NOMO-1 treated with dmso at 0.1 percent for 144 hours (cell line): ENCODE measurements at regions not wholly inside any gene's neighbourhood (a gene's known extent, or its start where the extent isn't known, plus 50 kb on each side); places are given as distances from the start of the nearest gene placed in this dataset.

Experiments used
- DNase-seq: peaks from one replicate; lab custom pipeline; 2025; ENCODE audit not compliant: unreplicated experiment; lab: John Stamatoyannopoulos, UW

- DNase-seq, result no peak
Observed at GRCh38 chr9:90259311-90260246, 383.0 kb downstream of the DIRAS2 start.

- no peak for DNase-seq
Observed at GRCh38 chr9:90261698-90262097, 380.9 kb downstream of the DIRAS2 start.

- DNase-seq, result no peak
Observed at GRCh38 chr9:90268613-90269012, 374.0 kb downstream of the DIRAS2 start.

GRCh38 chr9:90271707-90272106, 370.9 kb downstream of the DIRAS2 start:
- no peak for DNase-seq

GRCh38 chr9:90274725-90275124, 367.9 kb downstream of the DIRAS2 start:
- DNase-seq, result no peak

GRCh38 chr9:90285946-90286345, 356.7 kb downstream of the DIRAS2 start:
- DNase-seq, result no peak

GRCh38 chr9:90287567-90288274, 354.9 kb downstream of the DIRAS2 start:
- no peak for DNase-seq

GRCh38 chr9:90288275-90288639, 354.4 kb downstream of the DIRAS2 start:
- DNase-seq, result no peak

- DNase-seq, result no peak
Observed at GRCh38 chr9:90290716-90291485, 351.7 kb downstream of the DIRAS2 start.

- no peak for DNase-seq
Observed at GRCh38 chr9:90296539-90296938, 346.1 kb downstream of the DIRAS2 start.

- no peak for DNase-seq
Observed at GRCh38 chr9:90299968-90300367, 342.7 kb downstream of the DIRAS2 start.

- DNase-seq, result no peak
Observed at GRCh38 chr9:90300611-90301276, 341.9 kb downstream of the DIRAS2 start.

- DNase-seq, result no peak
Observed at GRCh38 chr9:90301277-90301653, 341.4 kb downstream of the DIRAS2 start.

GRCh38 chr9:90303655-90304054, 339.0 kb downstream of the DIRAS2 start:
- no peak for DNase-seq

- DNase-seq, result no peak
Observed at GRCh38 chr9:90306158-90306557, 336.5 kb downstream of the DIRAS2 start.

GRCh38 chr9:90307167-90307833, 335.3 kb downstream of the DIRAS2 start:
- DNase-seq, result no peak

- DNase-seq, result no peak
Observed at GRCh38 chr9:90307891-90308290, 334.7 kb downstream of the DIRAS2 start.

- DNase-seq, result no peak
Observed at GRCh38 chr9:90308691-90309090, 333.9 kb downstream of the DIRAS2 start.

GRCh38 chr9:90309809-90310520, 332.7 kb downstream of the DIRAS2 start:
- no peak for DNase-seq

- DNase-seq, result no peak
Observed at GRCh38 chr9:90310521-90310876, 332.1 kb downstream of the DIRAS2 start.
